GM21526 (cell line): ENCODE measurements at regions not wholly inside any gene's neighbourhood (a gene's known extent, or its start where the extent isn't known, plus 50 kb on each side); places are given as distances from the start of the nearest gene placed in this dataset.
"Not testable (repeated sequence)": the region's sequence is repeated elsewhere in the genome, so short reads cannot be mapped to it uniquely, and the experiment has no call there.

ENCODE experiments used
- ATAC-seq: cut with Tn5 transposase; IDR thresholded peaks from one replicate; pipeline ENCODE4 v1.9.1; 2021; ENCODE audit warnings: moderate library complexity; ENCODE audit not compliant: unreplicated experiment, low FRiP score

DNA sequence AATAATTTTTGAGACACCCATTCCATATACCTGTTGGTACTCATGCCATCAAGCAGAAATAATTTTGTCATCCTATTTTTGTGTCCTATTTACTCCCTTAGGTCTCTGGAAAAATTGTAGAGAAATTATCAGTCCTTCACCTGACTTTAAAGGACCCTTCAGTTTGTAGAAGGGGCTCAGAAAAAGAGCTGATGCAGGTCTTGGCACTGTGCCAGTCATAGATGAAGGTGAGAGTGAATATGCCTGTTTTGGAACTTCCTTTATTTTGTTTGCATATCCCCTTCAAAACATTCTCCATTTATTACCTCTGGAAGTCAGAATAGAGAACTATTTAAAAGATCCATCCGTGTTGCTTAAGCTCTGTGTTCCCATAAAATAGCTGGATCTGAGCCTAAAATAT lies 321.0 kb upstream of the TPK1 start:
- ATAC-seq, result no peak

- ATAC-seq, result no peak
Observed at GRCh38 chr7:145152589-145152988, 316.7 kb upstream of the TPK1 start.

- no peak for ATAC-seq
Observed at GRCh38 chr7:145151676-145152075, 315.8 kb upstream of the TPK1 start.

- no peak for ATAC-seq
Observed at GRCh38 chr7:145147865-145148264, 312.0 kb upstream of the TPK1 start.

DNA sequence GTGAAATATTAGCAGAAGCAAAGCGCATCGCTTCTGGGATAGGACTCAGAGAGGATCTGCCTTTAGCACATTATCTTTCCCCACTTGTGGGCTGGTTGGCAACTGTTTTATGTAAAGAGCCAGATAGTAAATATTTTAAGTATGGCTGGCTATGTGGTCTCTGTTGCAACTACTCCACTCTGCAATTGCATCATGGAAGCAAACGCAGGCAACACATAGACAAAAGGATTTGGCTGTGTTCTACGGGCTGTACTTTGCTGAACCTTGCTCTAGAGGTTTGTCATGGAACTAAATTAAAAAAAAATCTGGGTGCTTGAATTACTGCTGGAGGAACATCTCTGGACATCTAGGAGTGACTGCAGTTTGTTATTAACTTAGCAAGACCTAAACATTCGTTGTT lies 307.8 kb upstream of the TPK1 start:
- no peak for ATAC-seq

GRCh38 chr7:145134377-145134776 lies 298.5 kb upstream of the TPK1 start:
- ATAC-seq, result no peak

DNA sequence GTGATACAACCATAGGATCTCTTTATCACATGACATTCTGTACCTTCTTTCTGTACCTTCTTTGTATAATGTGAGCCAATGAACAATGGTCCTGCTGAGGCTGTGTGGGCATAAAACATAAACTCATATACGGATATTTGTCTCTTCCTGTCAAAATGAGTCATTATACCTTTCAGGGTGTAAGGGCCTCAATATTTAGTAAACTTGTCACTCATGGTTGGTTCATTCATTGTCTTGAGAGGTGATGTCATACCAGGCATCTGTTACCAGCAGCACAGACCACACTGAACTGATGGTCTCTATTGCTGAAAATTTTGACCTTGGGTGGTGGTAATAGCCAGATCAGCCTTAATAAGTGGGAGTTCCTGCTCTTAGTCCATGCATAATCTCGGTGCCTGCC lies 287.6 kb upstream of the TPK1 start:
- no peak for ATAC-seq

GRCh38 chr7:145106001-145106400 lies 270.1 kb upstream of the TPK1 start:
- ATAC-seq, result no peak

GRCh38 chr7:145105561-145105960 lies 269.7 kb upstream of the TPK1 start:
- no peak for ATAC-seq

DNA sequence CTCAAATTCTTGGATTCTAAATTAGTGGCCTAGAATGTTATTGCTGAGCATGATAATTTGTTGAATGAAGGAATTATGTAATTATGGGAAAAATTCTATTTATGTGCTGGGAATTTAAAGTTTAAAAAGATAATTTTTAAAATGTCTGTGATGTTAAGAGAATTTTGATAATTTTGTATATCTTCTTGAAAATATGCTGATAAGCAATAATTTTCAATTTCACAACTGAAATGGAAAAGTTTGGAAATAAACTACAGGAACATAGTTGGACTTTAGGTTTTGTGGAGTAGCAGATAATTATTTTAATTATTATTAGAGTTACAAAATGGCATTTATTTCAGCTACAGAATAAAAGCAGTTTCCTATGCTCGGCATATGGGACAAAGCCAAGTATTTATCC lies 268.5 kb upstream of the TPK1 start:
- ATAC-seq, result no peak

DNA sequence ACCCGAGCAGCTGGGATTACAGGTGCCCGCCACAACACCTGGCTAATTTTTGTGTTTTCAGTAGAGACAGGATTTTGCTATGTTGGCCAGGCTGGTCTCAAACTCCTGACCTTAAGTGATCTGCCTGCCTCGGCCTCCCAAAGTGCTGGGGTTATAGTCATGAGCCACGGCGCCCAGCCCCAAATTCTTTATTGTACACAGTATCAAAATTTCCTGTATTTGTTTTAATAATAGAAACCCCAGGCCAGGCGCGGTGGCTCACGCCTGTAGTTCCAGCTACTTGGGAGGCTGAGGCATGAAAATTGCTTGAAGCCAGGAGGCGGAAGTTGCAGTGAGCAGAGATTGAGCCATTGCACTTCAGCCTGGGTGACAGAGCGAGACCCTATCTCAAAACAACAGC lies 266.3 kb upstream of the TPK1 start:
- ATAC-seq, result not testable (repeated sequence)

DNA sequence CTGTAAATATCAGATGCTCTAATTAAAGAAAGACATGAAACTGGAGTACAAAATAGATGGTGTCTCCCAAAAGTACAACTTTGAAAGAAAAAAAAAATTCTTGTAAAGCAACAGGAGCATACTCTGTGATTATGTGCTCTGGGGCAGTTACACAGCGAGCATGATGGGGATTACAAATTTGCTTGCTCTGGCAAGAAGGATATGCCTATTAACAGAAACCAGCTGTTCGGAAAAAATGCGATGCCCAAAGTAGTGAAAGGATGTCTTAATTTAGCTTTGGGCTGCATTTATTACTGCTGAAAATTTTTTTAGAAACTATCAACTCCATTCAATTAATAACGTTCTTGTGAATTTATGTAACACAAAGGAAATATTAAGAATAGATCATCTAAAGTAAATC lies 256.9 kb upstream of the TPK1 start:
- ATAC-seq, result no peak

DNA sequence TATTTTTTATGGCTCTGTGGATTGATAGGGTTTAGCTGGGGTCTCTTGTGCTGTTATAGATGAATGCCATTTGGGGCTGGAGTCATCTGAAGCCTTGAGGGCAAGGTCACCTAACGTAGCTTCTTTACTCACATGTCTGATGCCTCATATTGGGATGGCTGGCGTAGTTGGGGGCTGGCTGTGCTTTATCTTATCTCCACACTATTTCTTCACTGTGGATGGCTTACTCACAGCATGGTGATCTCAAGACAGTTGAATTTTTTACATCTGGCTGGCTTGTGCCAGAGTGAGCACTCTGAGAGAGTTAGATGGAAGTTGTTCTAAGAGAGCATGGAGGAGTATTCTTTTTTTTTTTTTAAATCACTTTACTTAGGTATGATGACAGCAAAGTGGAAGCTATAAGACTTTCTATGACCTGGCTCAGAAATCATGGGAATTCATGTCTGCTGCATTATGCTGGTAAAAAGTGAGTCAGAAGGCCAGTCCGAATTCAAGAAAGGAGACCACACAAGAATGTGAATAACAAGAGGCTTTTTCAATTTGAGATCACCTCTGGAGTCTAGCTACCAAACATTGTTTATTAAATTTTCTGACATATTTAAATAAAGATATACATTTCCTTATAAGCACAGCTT lies 252.4 kb upstream of the TPK1 start:
- ATAC-seq, result no peak

DNA sequence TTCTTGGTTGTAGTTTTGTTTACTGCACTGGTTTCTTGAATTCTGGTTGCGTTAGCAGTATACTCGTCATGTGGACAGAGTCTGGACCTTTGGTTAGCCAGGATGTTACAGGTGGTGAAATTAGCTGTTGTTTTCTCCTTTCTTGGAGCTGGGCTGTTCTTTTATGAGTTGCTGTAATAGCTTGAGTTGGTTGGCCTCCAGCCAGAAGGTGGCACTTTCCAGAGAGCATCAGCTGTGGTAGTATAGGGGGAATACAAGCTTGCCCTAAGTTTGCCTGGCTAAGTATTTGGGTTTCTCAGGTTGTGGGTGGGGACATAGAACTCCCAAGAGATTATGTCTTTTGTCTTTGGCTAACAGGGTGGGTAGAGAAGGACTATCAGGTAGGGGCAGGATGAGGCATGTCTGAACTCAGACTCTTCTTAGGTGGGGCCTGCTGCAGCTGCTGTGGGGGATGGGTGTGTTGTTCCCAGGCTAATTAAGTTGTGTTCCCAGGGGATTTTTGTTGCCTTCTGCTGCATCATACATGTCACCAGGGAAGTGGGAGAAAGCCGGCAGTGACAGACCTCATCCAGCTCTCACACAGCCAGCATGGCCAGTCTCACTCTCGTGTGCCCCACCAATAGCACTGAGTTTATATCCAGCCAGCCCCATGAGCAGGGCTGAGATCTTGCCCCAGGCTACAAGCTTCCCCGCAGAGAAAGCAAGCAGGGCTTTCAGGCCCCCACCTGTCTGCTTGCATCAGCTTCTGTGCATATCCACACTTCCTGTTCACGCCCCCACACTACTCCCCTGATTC lies 246.7 kb upstream of the TPK1 start:
- no peak for ATAC-seq

GRCh38 chr7:145065473-145065872 lies 229.6 kb upstream of the TPK1 start:
- ATAC-seq, result no peak

GRCh38 chr7:145064114-145064513 lies 228.3 kb upstream of the TPK1 start:
- ATAC-seq, result no peak

DNA sequence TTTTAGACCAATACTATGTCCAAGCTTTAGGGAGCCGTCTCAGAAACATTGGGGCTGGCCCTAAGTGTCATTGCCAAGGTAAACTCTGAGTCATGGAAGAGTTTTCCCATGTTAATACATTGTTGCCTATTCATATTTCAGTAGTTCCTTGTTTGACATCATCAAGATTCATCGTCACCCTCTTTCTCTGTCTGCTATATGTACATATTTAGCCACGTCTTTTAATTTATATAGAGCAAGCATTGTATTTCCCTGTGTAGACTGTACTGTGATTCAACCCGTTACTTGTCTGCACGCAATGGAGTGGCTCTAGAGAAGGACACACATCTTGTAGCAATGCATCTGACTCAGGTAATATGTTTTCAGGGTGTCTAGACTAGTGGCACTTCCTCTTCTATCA lies 217.9 kb upstream of the TPK1 start:
- ATAC-seq, result no peak

DNA sequence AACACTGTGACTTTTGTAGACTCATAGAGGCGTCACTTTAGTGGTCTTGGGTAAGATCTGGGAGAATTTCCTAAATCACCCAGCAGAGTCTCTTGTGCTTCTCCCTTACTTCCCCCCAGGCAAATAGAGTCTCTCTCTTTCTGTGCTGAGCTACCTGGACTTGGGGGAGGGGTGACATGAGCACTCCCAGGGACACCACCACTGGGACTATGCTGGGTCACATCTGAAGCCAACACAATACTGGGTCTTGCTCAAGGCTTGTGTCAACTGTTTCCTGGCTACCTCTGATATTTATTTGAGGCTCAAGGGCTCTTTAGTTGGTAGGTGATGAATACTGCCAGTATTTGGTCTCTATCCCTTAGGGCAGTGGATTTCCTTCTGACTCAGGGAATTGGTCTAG lies 214.6 kb upstream of the TPK1 start:
- ATAC-seq, result no peak

DNA sequence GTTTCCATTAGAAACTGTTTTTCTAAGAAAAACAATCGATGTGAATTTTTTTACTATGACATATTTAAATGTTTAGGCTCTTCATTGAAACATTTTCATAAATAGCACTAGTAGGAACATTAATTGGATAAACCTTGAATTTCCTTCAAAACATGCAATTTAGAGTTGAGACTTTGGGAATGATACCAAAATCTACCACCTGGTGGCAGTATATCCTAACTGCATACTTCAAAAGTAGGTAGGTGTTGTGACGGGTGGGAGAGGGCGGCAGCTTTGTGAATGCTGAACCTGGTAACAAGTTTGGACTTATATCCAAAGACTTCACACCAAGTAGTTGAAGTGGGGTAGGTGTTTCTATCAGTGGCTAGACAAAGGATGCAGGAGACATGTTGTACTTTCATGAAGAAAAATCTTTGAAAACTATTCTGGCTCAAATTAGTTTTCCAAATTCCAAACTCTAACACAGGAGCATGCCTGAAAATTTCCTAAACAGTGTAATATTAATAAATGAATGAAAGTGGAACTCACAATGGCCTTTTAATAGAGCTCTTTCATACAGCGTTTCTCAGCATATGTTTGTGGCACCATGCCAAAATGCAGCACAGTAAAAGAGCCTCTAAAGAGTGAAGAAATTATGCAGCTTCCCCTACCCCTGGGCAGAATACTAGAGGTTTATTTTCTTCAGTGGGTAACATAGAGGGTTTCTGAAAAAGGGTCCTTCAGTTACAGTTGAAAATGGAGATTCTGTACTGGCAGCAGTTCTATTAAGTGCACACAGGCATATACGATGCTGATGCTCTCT lies 201.0 kb upstream of the TPK1 start:
- ATAC-seq, result peak; percentile 94

GRCh38 chr7:145031162-145031561 lies 195.3 kb upstream of the TPK1 start:
- ATAC-seq, result no peak

GRCh38 chr7:145030754-145031153 lies 194.9 kb upstream of the TPK1 start:
- ATAC-seq, result no peak

DNA sequence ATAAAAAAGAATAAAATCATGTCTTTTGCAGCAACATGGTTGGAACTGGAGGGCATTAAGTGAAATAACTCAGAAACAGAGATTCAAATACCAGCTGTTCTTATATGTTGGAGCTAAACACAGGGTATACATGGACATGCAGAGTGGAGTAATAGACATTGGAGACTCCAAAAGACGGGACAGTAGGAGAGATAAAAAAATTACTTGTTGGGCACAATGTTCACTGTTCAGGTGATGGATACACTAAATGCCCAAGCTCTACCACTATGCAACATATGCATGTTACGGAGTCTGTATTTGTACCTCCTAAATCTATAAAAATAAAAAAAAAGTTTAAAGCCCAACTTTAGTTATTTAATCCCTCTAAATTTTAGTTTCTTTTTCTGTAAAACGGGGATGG lies 184.6 kb upstream of the TPK1 start:
- no peak for ATAC-seq
